ENCODE measurements at regions not wholly inside any gene's neighbourhood (a gene's known extent, or its start where the extent isn't known, plus 50 kb on each side); places are given as distances from the start of the nearest gene placed in this dataset.

- DNase-seq (ENCODE audit: low read depth), result no peak
- TF ChIP-seq CTCF (IDR thresholded peaks at IDR 0.05; ENCODE audit: insufficient read depth, low read length), result no peak
- H3K4me3 ChIP-seq (ENCODE audit: low read depth, low read length), result no peak overlapping the region
Observed at GRCh38 chr18:52077251-52077983, 262.6 kb upstream of the DCC start.

DNA sequence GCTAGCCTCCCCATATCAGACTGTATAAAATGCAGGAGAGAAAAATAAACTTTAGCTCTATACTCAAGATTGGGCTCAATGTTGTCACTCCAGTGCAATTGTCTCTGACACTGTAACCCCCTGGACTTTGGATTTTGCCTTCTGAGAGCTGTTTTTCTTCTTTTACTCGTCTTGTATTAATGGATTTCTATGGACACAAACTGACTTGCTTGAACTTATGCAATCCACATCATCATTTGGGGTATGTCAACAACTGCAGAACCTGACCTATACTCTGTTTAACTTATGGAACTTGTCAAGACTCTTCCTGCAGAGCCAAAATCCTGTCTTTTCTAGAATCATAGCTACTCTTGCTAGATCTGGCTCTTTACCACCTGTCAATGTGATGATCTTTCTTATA lies 257.8 kb upstream of the DCC start:
- DNase-seq (ENCODE audit: low read depth), result no peak
- TF ChIP-seq CTCF (IDR thresholded peaks at IDR 0.05; ENCODE audit: insufficient read depth, low read length), result no peak
- H3K4me3 ChIP-seq (ENCODE audit: low read depth, low read length), result no peak overlapping the region

GRCh38 chr18:52087140-52087539 lies 252.9 kb upstream of the DCC start:
- no peak for DNase-seq (ENCODE audit: low read depth)
- TF ChIP-seq CTCF (IDR thresholded peaks at IDR 0.05; ENCODE audit: insufficient read depth, low read length), result no peak
- no peak overlapping the region for H3K4me3 ChIP-seq (ENCODE audit: low read depth, low read length)

- H3K4me3 ChIP-seq (ENCODE audit: low read depth, low read length), result no peak overlapping the region
- no peak for TF ChIP-seq CTCF (IDR thresholded peaks at IDR 0.05; ENCODE audit: insufficient read depth, low read length)
- DNase-seq (ENCODE audit: low read depth), result no peak
Observed at GRCh38 chr18:52090005-52090404, 250.0 kb upstream of the DCC start.

DNA sequence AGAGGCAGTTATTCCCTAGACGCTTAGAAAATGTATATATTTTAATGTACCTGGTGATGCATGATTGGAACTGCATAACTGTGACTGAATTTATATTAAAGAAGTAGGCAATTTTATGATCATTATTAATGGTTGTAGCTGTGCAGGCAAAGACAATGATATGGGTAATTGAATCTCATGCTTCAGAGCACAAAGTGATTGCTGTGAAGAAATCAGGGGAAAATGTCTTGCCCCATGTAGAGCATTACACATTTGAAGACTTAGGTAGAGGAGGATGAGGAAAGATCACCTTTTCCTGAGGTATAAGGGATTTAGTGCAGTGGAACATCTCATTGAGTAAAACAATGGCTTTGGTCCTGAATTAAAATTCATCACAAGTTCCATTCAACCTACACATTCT lies 246.8 kb upstream of the DCC start:
- no peak for DNase-seq (ENCODE audit: low read depth)
- no peak for TF ChIP-seq CTCF (IDR thresholded peaks at IDR 0.05; ENCODE audit: insufficient read depth, low read length)
- H3K4me3 ChIP-seq (ENCODE audit: low read depth, low read length), result no peak overlapping the region

DNA sequence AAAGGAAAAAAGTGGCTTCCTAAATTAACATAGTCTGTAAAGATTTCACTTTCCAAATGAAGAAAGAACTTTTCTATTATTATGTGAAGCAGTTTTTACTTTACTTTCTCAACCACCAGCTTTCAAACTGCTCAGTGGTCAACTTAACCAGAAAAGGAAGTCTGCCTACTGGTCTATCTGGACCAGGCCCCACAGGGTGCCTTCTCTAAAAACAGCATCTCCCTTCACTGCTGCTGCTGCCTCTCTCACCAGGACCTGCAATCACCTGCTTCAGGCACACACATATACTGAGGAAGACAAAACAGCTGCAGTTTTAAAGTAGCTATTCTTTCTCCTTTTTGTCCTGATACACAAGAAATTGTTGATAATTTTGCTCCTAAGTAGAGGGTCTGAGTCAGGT lies 221.3 kb upstream of the DCC start:
- DNase-seq (ENCODE audit: low read depth), result no peak
- H3K4me3 ChIP-seq (ENCODE audit: low read depth, low read length), result no peak overlapping the region
- TF ChIP-seq CTCF (IDR thresholded peaks at IDR 0.05; ENCODE audit: insufficient read depth, low read length), result no peak
